Activated CD8-positive, alpha-beta memory T cell treated with anti-CD3 and anti-CD28 coated beads for 36 hours (primary cell): ENCODE measurements at regions not wholly inside any gene's neighbourhood (a gene's known extent, or its start where the extent isn't known, plus 50 kb on each side); places are given as distances from the start of the nearest gene placed in this dataset.

Experiments
- CTCF ChIA-PET: fragments of 350-600 bp; sonication (Branson Sonifier 250); formaldehyde crosslinking; loops from one replicate; lab custom pipeline; 2021; ENCODE audit warnings: antibody characterized with exemption; lab: Charles Lee
- POLR2A ChIA-PET: fragments of 350-600 bp; sonication (Branson Sonifier 250); formaldehyde crosslinking; loops from one replicate; lab custom pipeline; 2021; ENCODE audit warnings: antibody characterized with exemption; lab: Charles Lee

DNA sequence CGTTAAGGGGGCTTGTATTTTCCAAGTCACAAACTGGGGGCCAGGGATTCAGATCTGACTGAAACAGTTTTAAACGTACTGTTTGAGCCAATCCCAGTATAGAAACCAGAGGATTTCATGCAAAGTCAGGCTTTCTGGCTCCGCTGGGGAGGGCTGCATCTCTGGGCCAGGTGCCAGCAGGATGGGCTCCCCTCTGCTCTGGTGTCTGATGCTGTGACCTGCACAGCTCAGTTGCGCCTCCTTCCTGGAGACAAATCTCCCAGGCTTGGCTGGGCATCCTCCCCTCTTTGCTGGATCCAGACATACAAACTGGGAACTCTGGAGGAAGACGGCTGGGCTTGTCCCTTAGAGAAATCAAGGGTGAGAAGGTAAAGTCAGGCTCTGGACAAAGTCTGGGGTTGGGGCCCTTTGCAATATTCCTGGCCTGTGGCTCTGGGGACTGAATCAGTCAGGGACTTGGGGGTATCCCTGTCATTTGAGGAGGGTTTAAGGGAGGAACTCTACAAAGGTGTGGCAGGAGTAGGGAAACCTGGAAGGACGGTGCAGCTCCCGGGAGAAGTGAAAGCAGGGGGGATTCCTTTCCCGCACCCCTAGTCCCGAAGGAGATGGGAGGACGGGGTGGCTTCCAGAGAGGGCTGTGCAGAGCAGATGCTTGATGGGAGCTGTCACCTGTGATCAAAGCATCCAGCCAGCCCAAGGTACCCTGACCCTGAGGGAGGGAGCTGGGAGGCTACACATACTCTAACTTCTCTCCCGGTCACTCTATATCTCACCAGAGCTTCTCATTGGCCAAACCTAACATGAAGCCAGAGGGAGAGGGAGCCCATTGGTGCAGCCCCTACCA, 114.8 kb upstream of the ATP2B2 start:
- ChIA-PET CTCF (no interaction called here), POLR2A (no interaction called here)

DNA sequence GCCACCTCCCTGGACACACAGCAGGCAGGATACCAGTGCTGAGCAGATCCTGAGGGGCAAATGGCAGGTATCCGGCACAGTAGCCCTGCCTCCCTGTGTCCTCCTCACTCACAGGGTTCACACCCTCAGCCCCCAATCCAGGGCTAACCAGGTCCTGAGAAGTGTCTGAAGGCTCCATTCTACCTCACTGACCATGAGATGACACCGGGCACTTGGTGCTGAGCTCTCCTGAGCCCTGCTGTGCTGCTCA, 115.4 kb upstream of the ATP2B2 start:
- POLR2A ChIA-PET, result no interaction called here
- CTCF ChIA-PET, result no interaction called here

DNA sequence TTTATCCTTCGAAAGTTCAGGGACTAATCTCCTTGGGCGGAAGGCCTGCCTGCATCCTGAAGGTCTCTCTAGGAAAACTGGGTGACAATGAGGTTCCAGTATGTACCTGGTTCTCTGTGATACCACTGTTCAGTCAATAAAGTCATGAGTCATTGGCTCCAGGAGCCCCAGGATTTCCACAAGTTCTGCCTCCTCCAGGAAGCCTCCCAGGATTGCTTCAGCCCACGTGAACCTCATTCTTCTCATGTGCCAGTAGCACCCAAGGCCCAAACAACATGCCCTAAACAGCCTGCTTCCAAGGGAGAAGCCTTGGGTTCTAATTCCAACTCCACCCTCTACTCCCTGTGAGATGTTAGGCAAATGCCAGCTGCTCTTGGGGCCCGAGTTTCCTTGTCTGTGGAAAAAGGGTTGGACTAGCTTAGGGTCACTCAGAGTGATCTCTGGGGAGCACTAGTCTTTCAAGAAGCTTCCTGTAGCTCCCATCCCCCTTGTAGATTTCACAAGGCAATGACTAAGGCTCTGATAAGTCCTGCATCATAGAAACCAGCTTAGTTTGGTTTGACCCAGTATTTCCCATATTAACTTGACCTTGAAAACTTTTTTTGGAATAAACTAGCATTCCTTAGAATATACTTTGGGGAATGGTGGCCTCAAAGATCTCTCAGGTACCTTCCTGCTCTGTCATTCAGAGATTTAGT, 118.3 kb upstream of the ATP2B2 start:
- POLR2A ChIA-PET, result no interaction called here
- CTCF ChIA-PET, result interaction anchor here (0.7 kb wide), 1 partner anchor 149 kb away, joined by 3 read pairs; no protein-coding TSS in a partner anchor

GRCh38 chr3:10625323-10625722, 119.9 kb upstream of the ATP2B2 start:
- ChIA-PET CTCF (no interaction called here), POLR2A (no interaction called here)

GRCh38 chr3:10627884-10628572, 122.6 kb upstream of the ATP2B2 start:
- ChIA-PET CTCF (no interaction called here), POLR2A (no interaction called here)

DNA sequence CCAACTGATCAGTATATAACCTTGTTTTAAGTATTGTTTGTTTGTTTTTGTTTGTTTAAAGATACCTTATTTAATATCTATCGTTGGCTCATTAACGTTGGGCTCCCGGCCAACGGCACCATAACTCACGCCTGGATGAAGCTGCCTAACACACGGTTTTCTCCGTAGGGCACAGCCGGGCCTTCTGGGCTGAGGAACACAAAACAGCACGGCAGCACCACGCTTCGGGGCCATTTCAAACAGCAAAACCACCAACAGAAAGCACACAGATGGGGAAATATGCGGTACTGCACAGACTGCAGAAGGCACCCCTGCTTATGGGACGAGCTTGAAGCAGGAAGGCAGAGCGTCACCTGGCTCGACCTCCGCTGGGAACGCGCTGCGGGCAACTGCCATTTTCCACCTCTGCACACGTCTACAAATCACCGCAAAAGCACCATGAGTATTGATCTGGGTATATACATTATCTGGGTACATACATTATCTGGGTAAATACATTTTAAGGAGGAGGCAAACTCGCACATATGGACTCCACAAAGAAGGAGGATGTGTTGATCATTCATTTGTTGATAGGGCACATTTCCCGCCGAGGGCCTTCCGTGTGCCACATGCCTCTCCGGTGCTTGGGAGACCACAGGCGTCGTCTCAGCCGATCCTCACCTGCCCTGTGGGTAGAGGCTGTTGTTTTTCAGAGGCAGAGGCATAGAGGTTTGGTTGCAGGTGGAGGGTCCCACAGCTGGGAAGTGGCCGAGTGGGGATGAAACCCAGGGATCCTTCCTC, 123.7 kb upstream of the ATP2B2 start:
- POLR2A ChIA-PET, result no interaction called here
- CTCF ChIA-PET, result no interaction called here

GRCh38 chr3:10629671-10630040, 124.3 kb upstream of the ATP2B2 start:
- ChIA-PET CTCF (no interaction called here), POLR2A (no interaction called here)

- ChIA-PET POLR2A (no interaction called here), CTCF (no interaction called here)
Measured at GRCh38 chr3:10631224-10631623, 125.8 kb upstream of the ATP2B2 start.

GRCh38 chr3:10632125-10632524, 126.7 kb upstream of the ATP2B2 start:
- ChIA-PET POLR2A (no interaction called here), CTCF (no interaction called here)

GRCh38 chr3:10632741-10633140, 127.4 kb upstream of the ATP2B2 start:
- ChIA-PET POLR2A (no interaction called here), CTCF (no interaction called here)

DNA sequence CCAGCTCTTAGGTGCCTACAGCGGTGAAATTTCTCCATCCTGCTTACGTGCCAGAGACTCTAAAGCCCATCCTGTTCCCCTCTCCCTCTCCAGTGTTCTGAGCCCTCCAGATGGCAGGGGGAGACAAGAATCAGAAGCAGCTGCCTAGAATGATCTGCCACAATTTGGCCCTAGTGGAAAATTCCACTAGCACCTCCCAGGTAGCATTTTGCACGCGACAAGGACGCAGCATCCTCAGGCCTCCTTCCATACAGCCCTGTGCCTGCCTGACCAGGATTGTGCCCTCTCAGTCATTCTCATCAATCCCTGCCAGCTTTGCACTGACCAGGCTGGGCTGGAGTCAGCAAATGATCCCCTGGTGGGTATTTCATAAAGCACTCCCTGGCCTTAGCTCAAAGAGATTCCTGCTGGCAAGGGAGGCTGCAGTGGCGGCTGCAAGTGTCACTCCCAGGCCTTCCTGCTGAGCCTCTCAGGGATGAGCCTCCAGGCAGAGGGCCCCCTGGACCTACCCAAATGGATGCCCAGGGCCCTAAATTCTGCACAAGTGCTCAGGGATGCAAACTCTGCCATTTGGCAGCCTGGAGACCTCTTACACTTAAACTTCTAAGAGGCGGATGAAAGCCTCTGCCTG, 130.2 kb upstream of the ATP2B2 start:
- ChIA-PET CTCF (no interaction called here), POLR2A (no interaction called here)

DNA sequence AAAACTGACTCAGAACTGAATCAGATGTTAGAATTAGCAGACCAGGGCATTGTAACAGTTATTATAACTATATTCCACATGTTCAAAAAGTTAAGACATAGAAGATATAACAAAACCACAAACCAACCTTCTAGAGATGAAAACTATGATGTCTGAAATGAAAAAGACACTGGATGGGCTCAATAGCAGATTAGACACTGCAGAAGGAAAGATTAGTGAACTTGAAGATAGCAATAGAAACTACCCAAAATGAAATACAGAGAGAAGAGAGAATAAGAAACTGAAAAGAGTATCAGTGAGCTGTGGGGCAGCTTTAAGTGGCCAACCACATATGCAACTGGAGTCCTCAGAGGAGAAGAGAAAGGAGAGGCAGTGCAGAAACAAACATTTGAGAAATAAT, 132.0 kb upstream of the ATP2B2 start:
- ChIA-PET POLR2A (no interaction called here), CTCF (no interaction called here)

DNA sequence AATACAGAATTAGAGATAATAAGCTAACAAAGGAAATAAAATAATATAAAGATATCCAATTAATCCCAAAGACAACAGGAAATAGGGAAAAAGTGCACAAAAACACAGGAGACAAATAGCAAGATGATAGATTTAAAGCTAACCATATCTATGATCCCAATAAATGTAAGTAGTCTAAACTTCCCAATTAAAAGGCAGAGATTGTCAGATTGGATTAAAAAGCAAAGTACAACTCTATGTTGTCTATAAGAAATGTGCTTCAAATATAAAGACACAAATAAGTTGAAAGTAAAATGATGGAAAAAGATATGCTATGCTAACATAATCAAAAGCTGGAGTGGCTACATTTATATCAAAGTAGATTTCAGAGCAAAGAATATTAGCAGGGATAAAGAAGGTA, 133.1 kb upstream of the ATP2B2 start:
- CTCF ChIA-PET, result interaction anchor here (0.5 kb wide), 1 partner anchor 975 kb away, joined by 5 read pairs; no protein-coding TSS in a partner anchor
- POLR2A ChIA-PET, result no interaction called here

DNA sequence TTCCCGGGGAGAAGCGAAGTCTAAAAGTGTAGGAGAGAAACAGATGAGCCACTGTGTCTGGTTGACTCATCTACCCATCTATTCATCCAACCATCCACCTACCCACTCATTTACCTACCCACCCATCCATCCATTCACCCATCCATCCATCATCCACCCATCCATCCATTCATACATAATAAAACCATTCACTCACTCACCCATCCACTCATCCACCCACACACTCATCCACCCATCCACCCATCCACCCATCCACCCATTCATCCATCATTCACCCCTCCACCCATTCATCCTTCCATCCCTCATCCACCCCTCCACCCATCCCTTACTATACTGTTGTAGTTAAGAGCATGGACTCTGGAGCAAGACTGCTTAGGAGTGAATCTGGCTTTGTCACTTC, 136.4 kb upstream of the ATP2B2 start:
- CTCF ChIA-PET, result no interaction called here
- POLR2A ChIA-PET, result no interaction called here

DNA sequence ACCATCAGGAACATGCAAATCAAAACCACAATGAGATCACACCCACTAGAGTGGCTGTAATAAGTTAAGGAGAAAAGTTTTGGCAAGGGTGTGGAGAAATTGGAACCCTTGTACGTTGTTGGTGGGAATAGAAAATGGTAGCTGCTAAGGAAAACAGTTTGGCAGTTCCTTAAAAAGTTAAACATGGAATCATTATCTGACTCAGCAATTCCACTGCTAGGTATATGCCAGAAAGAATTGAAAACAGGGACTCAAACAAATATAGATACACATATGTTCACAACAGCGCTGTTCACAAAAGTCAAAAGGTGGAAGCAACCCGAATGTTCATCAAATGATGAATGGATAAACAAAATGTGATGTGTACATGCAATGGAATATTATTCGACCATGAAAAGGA, 138.8 kb upstream of the ATP2B2 start:
- ChIA-PET POLR2A (no interaction called here), CTCF (no interaction called here)

DNA sequence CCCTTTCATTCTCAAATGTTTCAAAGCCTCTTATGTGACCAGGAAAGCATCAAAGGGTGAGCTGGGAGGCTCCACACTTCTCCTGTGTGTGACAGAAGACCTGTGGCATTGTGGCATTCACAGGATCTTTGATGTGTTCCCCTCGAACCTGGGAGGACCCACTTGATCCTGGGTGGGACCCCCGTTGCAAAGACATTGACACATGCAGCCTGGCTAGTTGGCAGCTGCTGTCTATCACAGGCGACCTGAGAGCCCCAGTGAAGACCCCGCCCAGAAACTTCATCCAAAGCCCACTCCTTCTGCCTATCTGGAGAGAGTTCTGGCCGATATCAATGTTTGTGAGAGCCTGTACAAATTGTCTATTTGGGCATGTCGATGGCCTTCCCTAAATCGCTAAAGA, 140.4 kb upstream of the ATP2B2 start:
- CTCF ChIA-PET, result no interaction called here
- POLR2A ChIA-PET, result no interaction called here

DNA sequence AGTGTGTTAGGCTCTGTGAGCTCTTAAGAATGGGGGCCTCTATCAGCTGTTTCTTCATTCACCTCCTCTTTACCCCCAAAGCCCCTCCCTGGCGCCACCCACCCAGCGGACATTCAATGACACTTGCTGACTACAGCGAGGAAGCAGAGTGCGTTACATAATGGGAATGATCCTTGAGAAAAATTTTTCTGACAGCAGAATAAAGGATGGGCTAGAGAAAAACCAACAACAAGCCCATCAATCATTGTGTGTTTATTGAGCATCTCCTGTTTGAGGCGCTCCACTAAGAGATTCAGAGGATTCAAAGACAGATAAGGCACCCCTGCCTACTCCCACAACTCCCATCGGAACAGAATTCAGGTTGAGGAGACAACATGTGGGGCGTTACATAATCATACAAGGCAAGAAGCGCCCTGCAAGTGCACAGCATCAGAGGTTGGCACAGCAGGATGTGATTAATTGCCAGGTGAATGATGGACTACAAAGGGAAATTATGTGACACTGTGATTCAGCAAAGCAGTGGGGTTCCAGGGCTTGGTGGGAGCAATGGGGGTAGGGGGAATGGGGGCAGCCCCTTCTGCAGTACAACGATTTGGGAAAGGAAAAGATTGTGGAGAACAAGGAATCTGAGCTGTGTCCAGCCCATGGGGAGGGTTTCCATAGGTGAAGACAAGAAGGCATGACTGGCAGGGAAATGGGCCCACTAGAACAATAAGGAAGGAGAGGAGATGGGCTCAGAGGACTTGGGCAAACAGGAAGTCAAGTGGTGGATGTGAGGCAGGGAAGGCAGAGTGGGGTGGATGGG, 141.3 kb upstream of the ATP2B2 start:
- ChIA-PET POLR2A (no interaction called here), CTCF (no interaction called here)

DNA sequence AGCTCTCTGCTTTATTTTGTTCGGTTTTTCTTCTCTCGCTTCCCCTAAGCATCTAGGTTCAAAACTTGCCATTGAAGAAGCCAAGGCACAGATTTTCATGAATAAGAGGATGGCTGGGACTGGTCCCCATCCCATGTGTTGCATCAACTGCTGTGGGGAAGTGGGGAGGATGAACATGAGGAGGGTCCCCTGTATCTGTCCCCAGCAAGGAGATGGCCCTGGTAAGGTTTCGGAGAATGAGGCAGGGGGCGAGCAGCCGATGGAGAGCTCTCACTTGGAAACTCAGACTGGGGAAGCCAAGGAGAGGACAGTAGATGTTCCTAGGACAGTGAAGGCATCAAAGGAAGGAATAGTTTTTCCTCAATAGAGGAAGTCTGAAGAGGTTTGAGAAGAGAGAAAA, 142.0 kb upstream of the ATP2B2 start:
- ChIA-PET CTCF (no interaction called here), POLR2A (no interaction called here)

- CTCF ChIA-PET, result no interaction called here
Measured at GRCh38 chr3:10648181-10648580, 142.8 kb upstream of the ATP2B2 start.

More at GRCh38 chr3:10648181-10648580, 142.8 kb upstream of the ATP2B2 start:
- POLR2A ChIA-PET, result no interaction called here
